Fibroblast of lung (primary cell): ENCODE measurements at regions not wholly inside any gene's neighbourhood (a gene's known extent, or its start where the extent isn't known, plus 50 kb on each side); places are given as distances from the start of the nearest gene placed in this dataset.

Experiments used
- DNase-seq, 2 donors: peaks; one replicate each; pipeline versions ENCODE4 v3.0.0 to v3.0.0-alpha.2; 2010; ENCODE audit warnings: low read depth in 2 of 2
- H2AFZ ChIP-seq: 2 replicates; pipeline ENCODE4 v1.5.1; 2012; ENCODE audit warnings: low read length, control low read depth, inconsistent platforms
- H3K27ac ChIP-seq: 2 replicates; pipeline ENCODE4 v1.5.1; 2011; ENCODE audit warnings: low read length, control low read depth; ENCODE audit not compliant: insufficient read depth
- H3K27me3 ChIP-seq: 2 replicates; pipeline ENCODE4 v1.5.1; 2011; ENCODE audit warnings: mild to moderate bottlenecking, low read length; ENCODE audit not compliant: control insufficient read depth, insufficient read depth
- H3K36me3 ChIP-seq: 2 replicates; pipeline ENCODE4 v1.5.1; 2011; ENCODE audit warnings: low read length; ENCODE audit not compliant: control insufficient read depth, insufficient read depth
- H3K4me1 ChIP-seq: 2 replicates; pipeline ENCODE4 v1.5.1; 2011; ENCODE audit warnings: low read length; ENCODE audit not compliant: control insufficient read depth, insufficient read depth; ENCODE audit errors: extremely low read depth
- H3K4me2 ChIP-seq: 2 replicates; pipeline ENCODE4 v1.5.1; 2011; ENCODE audit warnings: low read length, control low read depth; ENCODE audit not compliant: insufficient read depth; ENCODE audit errors: extremely low read depth
- H3K4me3 ChIP-seq, 4 experiments: fragments of 200-600 bp in 1 of 4; sonication (generic) in 1 of 4; replicated peaks in 1 of 4; 2 replicates each; pipeline ENCODE4 v1.5.1; 2011 to 2016; ENCODE audit warnings: low read length in 4 of 4, low read depth in 3 of 4, mild to moderate bottlenecking in 3 of 4, control low read depth in 2 of 4, inconsistent platforms in 1 of 4, mixed read lengths in 1 of 4; ENCODE audit not compliant: insufficient read depth in 1 of 4; ENCODE audit errors: control extremely low read depth in 1 of 4
- H3K79me2 ChIP-seq: 2 replicates; pipeline ENCODE4 v1.5.1; 2012; ENCODE audit warnings: mild to moderate bottlenecking, low read length, inconsistent platforms; ENCODE audit not compliant: control insufficient read depth, insufficient read depth
- H3K9ac ChIP-seq: 2 replicates; pipeline ENCODE4 v1.5.1; 2011; ENCODE audit warnings: mild to moderate bottlenecking, low read length, control low read depth; ENCODE audit not compliant: insufficient read depth
- H3K9me3 ChIP-seq: 2 replicates; pipeline ENCODE4 v1.5.1; 2012; ENCODE audit warnings: low read depth, low read length; ENCODE audit not compliant: control insufficient read depth, insufficient read depth
- H4K20me1 ChIP-seq: 2 replicates; pipeline ENCODE4 v1.5.1; 2011; ENCODE audit warnings: low read length; ENCODE audit not compliant: control insufficient read depth, insufficient read depth; ENCODE audit errors: extremely low read depth
- EZH2 ChIP-seq: IDR thresholded peaks from 2 replicates; pipeline ENCODE4 v1.5.1; 2012; ENCODE audit warnings: low read length, control low read depth, mild to moderate bottlenecking; ENCODE audit errors: missing control alignments
- TF ChIP-seq, protein P1 (sequence below), 2 donors: IDR thresholded peaks in 1 of 2; conservative IDR thresholded peaks in 1 of 2; 1 replicate in 1 of 2; 2 replicates in 1 of 2; pipeline ENCODE4 v1.5.1; 2011 to 2012; ENCODE audit warnings: low read length in 2 of 2, control low read depth in 1 of 2, inconsistent platforms in 1 of 2, low read depth in 1 of 2, mild to moderate bottlenecking in 1 of 2

DNA sequence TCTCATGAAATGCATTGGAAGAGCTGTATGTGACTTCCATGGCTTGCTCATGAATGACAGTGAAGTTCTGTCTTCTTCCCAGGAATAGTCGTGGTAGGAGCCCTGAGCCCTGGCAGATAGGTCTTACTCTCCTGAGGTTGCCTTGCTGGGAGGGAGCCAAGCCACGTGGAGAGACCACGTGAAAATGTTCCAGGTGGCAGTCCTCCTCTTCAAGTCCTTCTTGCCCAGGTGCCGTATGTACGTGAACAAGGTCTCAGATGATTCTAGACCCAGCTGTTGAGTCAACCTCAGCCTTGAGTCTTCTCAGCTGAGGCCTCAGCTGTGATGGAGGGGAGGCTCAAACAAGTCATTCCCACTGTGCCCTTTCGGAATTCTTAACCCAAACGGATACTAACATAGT, 192.4 kb upstream of the PRDM1 start:
- Histone ChIP-seq H4K20me1 (no peaks in the 10 kb centered on the region), H3K27me3 (no peaks in the 10 kb centered on the region), H2AFZ (no peak overlapping the region), H3K27ac (no peak overlapping the region), H3K4me3 (no peak overlapping the region), H3K4me2 (no peak overlapping the region), H3K79me2 (no peaks in the 10 kb centered on the region), H3K4me1 (peaks cover 4% of the 10 kb centered on the region), H3K9me3 (no peaks in the 10 kb centered on the region), H3K36me3 (no peaks in the 10 kb centered on the region), H3K9ac (no peak overlapping the region)
- no peak for DNase-seq
- no peak for TF ChIP-seq EZH2
- TF ChIP-seq, protein P1, sequence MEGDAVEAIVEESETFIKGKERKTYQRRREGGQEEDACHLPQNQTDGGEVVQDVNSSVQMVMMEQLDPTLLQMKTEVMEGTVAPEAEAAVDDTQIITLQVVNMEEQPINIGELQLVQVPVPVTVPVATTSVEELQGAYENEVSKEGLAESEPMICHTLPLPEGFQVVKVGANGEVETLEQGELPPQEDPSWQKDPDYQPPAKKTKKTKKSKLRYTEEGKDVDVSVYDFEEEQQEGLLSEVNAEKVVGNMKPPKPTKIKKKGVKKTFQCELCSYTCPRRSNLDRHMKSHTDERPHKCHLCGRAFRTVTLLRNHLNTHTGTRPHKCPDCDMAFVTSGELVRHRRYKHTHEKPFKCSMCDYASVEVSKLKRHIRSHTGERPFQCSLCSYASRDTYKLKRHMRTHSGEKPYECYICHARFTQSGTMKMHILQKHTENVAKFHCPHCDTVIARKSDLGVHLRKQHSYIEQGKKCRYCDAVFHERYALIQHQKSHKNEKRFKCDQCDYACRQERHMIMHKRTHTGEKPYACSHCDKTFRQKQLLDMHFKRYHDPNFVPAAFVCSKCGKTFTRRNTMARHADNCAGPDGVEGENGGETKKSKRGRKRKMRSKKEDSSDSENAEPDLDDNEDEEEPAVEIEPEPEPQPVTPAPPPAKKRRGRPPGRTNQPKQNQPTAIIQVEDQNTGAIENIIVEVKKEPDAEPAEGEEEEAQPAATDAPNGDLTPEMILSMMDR (conservative IDR thresholded peaks at IDR 0.05 in 1 of 2, IDR thresholded peaks at IDR 0.05 in 1 of 2; ENCODE audit: low read depth in 1 of 2, low read length in 2 of 2): no peak

DNA sequence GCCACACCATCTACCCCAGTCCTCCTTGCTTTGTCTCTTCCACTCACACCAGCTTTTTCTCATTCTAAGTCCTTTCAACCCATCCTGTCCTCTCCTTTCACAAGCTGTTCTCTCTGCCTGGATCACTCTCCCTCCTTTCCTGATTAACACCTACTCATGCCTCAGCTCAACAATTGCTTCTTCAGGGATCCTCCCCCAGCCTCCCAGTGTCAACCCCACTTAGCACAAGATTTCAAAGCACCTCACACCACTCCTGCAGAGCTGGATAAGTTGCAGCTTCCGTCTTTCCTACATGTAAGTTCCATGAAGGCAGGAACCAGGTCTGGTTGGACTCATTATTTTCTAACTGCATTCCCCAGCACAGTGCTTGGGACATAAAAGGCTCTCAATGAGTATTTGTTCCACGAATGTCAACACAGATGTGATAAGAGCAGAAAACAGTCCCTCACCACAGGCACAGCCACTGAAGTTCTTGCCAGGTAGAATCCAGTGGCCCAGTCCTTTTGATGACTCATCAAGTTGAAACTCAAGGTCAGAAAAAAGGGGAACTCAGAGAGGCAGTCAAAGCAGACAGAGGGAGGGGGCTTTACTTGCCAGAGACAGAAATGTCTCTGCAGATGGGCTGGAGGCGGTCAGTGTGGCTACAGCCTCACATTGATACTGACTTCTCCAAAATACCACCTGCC, 193.4 kb upstream of the PRDM1 start:
- Histone ChIP-seq H3K27me3 (no peaks in the 10 kb centered on the region), H4K20me1 (no peaks in the 10 kb centered on the region), H3K4me3 (no peak overlapping the region), H3K4me1 (no peaks in the 10 kb centered on the region), H3K36me3 (no peaks in the 10 kb centered on the region), H3K9ac (no peak overlapping the region), H3K27ac (no peak overlapping the region), H3K9me3 (no peaks in the 10 kb centered on the region), H3K79me2 (no peaks in the 10 kb centered on the region), H3K4me2 (no peak overlapping the region), H2AFZ (no peak overlapping the region)
- TF ChIP-seq EZH2: no peak
- TF ChIP-seq, protein P1 (conservative IDR thresholded peaks at IDR 0.05 in 1 of 2, IDR thresholded peaks at IDR 0.05 in 1 of 2; ENCODE audit: low read depth in 1 of 2, low read length in 2 of 2): no peak
- peak in 1 of 2 donors; percentile 52 for DNase-seq

DNA sequence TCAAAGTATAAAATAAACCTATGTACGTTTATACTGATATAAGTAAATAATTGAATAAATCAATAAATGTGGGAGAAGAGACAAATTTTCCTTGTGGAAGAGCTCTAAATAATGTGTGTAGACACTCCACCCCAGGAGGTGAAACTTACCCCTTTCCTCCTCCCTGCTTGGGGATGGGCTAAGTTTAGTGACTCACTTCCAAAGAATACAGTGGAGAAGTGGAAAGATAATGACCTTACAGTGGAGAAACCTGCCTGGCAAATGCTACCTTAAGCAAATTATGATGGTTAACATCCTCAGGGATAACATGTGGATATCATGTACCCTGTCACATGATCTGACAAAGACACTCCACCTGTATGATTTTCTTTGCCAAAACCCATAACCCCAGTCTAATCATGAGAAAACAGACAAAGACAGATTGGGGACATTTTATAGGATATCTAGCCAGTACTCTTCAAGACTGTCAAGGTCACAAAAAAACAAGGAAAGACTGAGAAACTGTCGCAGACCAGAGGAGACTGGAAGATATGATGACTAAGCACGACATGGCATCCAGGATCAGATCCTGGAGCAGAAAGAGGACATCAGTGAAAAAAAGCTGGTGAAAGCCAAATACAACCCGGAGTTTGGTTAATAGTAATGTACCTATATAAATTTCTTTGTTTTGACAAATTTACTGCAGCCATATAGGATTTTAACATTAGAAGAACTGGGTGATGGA, 195.5 kb upstream of the PRDM1 start:
- DNase-seq: peak in 1 of 2 donors; percentile 20
- H3K9me3 ChIP-seq: no peaks in the 10 kb centered on the region
- H3K27me3 ChIP-seq: no peaks in the 10 kb centered on the region
- TF ChIP-seq, protein P1 (conservative IDR thresholded peaks at IDR 0.05 in 1 of 2, IDR thresholded peaks at IDR 0.05 in 1 of 2; ENCODE audit: low read depth in 1 of 2, low read length in 2 of 2): no peak
- TF ChIP-seq EZH2: no peak
- no peak overlapping the region for H3K9ac ChIP-seq
- H3K79me2 ChIP-seq: no peaks in the 10 kb centered on the region
- no peak overlapping the region for H2AFZ ChIP-seq
- H3K4me3 ChIP-seq: no peak overlapping the region
- no peak overlapping the region for H3K4me2 ChIP-seq
- H3K36me3 ChIP-seq: no peaks in the 10 kb centered on the region
- no peaks in the 10 kb centered on the region for H4K20me1 ChIP-seq
- H3K4me1 ChIP-seq: no peaks in the 10 kb centered on the region
- no peak overlapping the region for H3K27ac ChIP-seq
